ENCODE measurements at regions not wholly inside any gene's neighbourhood (a gene's known extent, or its start where the extent isn't known, plus 50 kb on each side); places are given as distances from the start of the nearest gene placed in this dataset.

DNA sequence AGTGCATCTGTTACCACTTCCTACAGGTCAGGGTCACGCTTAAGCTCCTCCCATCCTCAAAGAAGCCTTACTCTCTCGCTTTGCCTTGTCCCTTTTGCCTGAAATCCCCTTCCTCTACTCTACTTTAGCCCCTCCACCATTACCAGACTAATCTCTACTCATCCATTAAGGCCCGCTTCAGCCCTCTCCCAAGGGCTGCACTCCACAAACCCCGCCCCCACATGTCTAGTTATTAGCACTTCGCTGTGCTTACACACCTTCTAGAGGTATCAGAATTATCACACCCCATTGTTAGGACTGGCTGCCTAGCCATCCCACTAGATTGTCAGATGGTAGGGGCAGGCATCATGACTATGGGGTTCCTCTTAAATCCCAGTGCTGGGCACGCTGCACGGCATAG is 565.7 kb upstream of the WWC1 start:
- TF ChIP-seq, protein P1, sequence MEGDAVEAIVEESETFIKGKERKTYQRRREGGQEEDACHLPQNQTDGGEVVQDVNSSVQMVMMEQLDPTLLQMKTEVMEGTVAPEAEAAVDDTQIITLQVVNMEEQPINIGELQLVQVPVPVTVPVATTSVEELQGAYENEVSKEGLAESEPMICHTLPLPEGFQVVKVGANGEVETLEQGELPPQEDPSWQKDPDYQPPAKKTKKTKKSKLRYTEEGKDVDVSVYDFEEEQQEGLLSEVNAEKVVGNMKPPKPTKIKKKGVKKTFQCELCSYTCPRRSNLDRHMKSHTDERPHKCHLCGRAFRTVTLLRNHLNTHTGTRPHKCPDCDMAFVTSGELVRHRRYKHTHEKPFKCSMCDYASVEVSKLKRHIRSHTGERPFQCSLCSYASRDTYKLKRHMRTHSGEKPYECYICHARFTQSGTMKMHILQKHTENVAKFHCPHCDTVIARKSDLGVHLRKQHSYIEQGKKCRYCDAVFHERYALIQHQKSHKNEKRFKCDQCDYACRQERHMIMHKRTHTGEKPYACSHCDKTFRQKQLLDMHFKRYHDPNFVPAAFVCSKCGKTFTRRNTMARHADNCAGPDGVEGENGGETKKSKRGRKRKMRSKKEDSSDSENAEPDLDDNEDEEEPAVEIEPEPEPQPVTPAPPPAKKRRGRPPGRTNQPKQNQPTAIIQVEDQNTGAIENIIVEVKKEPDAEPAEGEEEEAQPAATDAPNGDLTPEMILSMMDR (IDR thresholded peaks at IDR 0.05; ENCODE audit: extremely low read depth in 1 of 2, insufficient read depth in 1 of 2, low read depth in 1 of 2, low read length in 2 of 2), result no peak
- no peak for TF ChIP-seq POLR2A (IDR thresholded peaks at IDR 0.05; ENCODE audit: low read depth, low read length)
- TF ChIP-seq, protein P2, sequence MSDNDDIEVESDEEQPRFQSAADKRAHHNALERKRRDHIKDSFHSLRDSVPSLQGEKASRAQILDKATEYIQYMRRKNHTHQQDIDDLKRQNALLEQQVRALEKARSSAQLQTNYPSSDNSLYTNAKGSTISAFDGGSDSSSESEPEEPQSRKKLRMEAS (IDR thresholded peaks at IDR 0.05; ENCODE audit: insufficient read depth, insufficient read length), result no peak
- no peak for TF ChIP-seq FOS (IDR thresholded peaks at IDR 0.05; ENCODE audit: borderline replicate concordance, insufficient read depth, low read length)

Data from endothelial cell of umbilical vein (primary cell).